AG04450 (cell line): ENCODE measurements at regions not wholly inside any gene's neighbourhood (a gene's known extent, or its start where the extent isn't known, plus 50 kb on each side); places are given as distances from the start of the nearest gene placed in this dataset.

Source experiments
- CTCF ChIA-PET: fragments of 300-600, 350-600 bp; formaldehyde crosslinking; extraction: SDS; loops from one replicate; lab custom pipeline; 2022; ENCODE audit warnings: antibody characterized with exemption, inconsistent platforms; lab: Charles Lee
- POLR2A ChIA-PET: fragments of 350-600 bp; formaldehyde crosslinking; extraction: SDS; loops from one replicate; lab custom pipeline; 2021; ENCODE audit warnings: antibody characterized with exemption, inconsistent platforms; lab: Yijun Ruan, JAX
- DNase-seq: peaks from one replicate; pipeline ENCODE4 v3.0.0-alpha.2; 2011; ENCODE audit warnings: low read depth, low spot score
- H3K27ac ChIP-seq: one replicate; pipeline ENCODE4 v1.5.1; 2012; ENCODE audit warnings: low read depth, low read length, control low read depth
- H3K27me3 ChIP-seq: one replicate; pipeline ENCODE4 v1.6.0; 2012; ENCODE audit warnings: low read length; ENCODE audit not compliant: control insufficient read depth, insufficient read depth
- H3K4me3 ChIP-seq: 2 replicates; pipeline ENCODE4 v1.5.1; 2011; ENCODE audit warnings: mild to moderate bottlenecking, low read depth, low read length, control low read depth
- H3K9me3 ChIP-seq: 2 replicates; pipeline ENCODE4 v1.5.1; 2012; ENCODE audit warnings: low read length; ENCODE audit not compliant: control insufficient read depth, insufficient read depth
- CTCF ChIP-seq: IDR thresholded peaks from 2 replicates; pipeline ENCODE4 v1.5.1; 2011; ENCODE audit warnings: low read depth, low read length, control low read depth, inconsistent platforms

- H3K27me3 ChIP-seq, result no peaks in the 10 kb centered on the region
- no peak for TF ChIP-seq CTCF
- H3K27ac ChIP-seq, result no peak overlapping the region
- no peaks in the 10 kb centered on the region for H3K9me3 ChIP-seq
- DNase-seq, result no peak
- H3K4me3 ChIP-seq, result no peak overlapping the region
- POLR2A ChIA-PET, result interaction anchor here (0.6 kb wide), 1 partner anchor 415 kb away, joined by 3 read pairs; no protein-coding TSS in a partner anchor
- CTCF ChIA-PET, result no interaction called here
Measured at GRCh38 chr18:67933271-67933670, 416.8 kb upstream of the DSEL start.

- POLR2A ChIA-PET, result no interaction called here
- no peak overlapping the region for H3K4me3 ChIP-seq
- H3K27ac ChIP-seq, result no peak overlapping the region
- H3K27me3 ChIP-seq, result no peaks in the 10 kb centered on the region
- no peak for DNase-seq
- TF ChIP-seq CTCF, result no peak
- no peaks in the 10 kb centered on the region for H3K9me3 ChIP-seq
- CTCF ChIA-PET, result no interaction called here
Measured at GRCh38 chr18:67932271-67932670, 415.8 kb upstream of the DSEL start.

GRCh38 chr18:67926929-67927864, 410.7 kb upstream of the DSEL start:
- no peak for DNase-seq
- no peaks in the 10 kb centered on the region for H3K9me3 ChIP-seq
- POLR2A ChIA-PET, result no interaction called here
- CTCF ChIA-PET, result no interaction called here
- no peak overlapping the region for H3K27ac ChIP-seq
- no peak overlapping the region for H3K4me3 ChIP-seq
- no peaks in the 10 kb centered on the region for H3K27me3 ChIP-seq
- no peak for TF ChIP-seq CTCF

- Histone ChIP-seq H3K27me3 (no peaks in the 10 kb centered on the region), H3K27ac (no peak overlapping the region), H3K9me3 (no peaks in the 10 kb centered on the region), H3K4me3 (no peak overlapping the region)
- POLR2A ChIA-PET, result no interaction called here
- no peak for TF ChIP-seq CTCF
- CTCF ChIA-PET, result no interaction called here
- DNase-seq, result no peak
Measured at GRCh38 chr18:67924656-67925055, 408.1 kb upstream of the DSEL start.

GRCh38 chr18:67919316-67919715, 402.8 kb upstream of the DSEL start:
- Histone ChIP-seq H3K9me3 (no peaks in the 10 kb centered on the region), H3K4me3 (no peak overlapping the region), H3K27ac (no peak overlapping the region), H3K27me3 (no peaks in the 10 kb centered on the region)
- ChIA-PET POLR2A (no interaction called here), CTCF (no interaction called here)
- no peak for TF ChIP-seq CTCF
- DNase-seq, result no peak
